HL-60 (cell line): ENCODE measurements at regions not wholly inside any gene's neighbourhood (a gene's known extent, or its start where the extent isn't known, plus 50 kb on each side); places are given as distances from the start of the nearest gene placed in this dataset.

Experiments
- DNase-seq, 2 experiments: peaks; one replicate each; pipeline ENCODE4 v3.0.0-alpha.2; 2010 to 2020; ENCODE audit warnings: low read depth in 1 of 2, low spot score in 1 of 2
- H3K27ac ChIP-seq: fragments of 250-450 bp; sonication (Bioruptor Pico); replicated peaks from 2 replicates; pipeline ENCODE4 v1.5.1; 2020; ENCODE audit warnings: mild to moderate bottlenecking, moderate library complexity
- H3K27me3 ChIP-seq: fragments of 250-450 bp; sonication (Bioruptor Pico); 2 replicates; pipeline ENCODE4 v1.5.1; 2021; ENCODE audit warnings: mild to moderate bottlenecking, moderate library complexity; ENCODE audit not compliant: insufficient read depth, poor library complexity, severe bottlenecking
- H3K4me3 ChIP-seq: replicated peaks from 2 replicates; pipeline ENCODE4 v1.5.1; 2011; ENCODE audit warnings: mild to moderate bottlenecking, control low read depth, low read length; ENCODE audit not compliant: insufficient read depth
- GABPA ChIP-seq: IDR thresholded peaks from 2 replicates; pipeline ENCODE4 v1.6.1; 2012; ENCODE audit warnings: low read depth
- POLR2AphosphoS5 ChIP-seq: IDR thresholded peaks from 2 replicates; pipeline ENCODE4 v1.6.1; 2012; ENCODE audit warnings: low read depth
- REST ChIP-seq: IDR thresholded peaks from 2 replicates; pipeline ENCODE4 v1.6.1; 2012; ENCODE audit warnings: low read depth; ENCODE audit not compliant: insufficient replicate concordance
- SPI1 ChIP-seq: IDR thresholded peaks from 2 replicates; pipeline ENCODE4 v1.6.1; 2012; ENCODE audit warnings: low read depth, mild to moderate bottlenecking, borderline replicate concordance
- TF ChIP-seq, protein P1 (sequence below): IDR thresholded peaks from one replicate; pipeline ENCODE4 v1.5.1; 2011; ENCODE audit warnings: low read length, control low read depth, inconsistent platforms; ENCODE audit not compliant: insufficient read depth

DNA sequence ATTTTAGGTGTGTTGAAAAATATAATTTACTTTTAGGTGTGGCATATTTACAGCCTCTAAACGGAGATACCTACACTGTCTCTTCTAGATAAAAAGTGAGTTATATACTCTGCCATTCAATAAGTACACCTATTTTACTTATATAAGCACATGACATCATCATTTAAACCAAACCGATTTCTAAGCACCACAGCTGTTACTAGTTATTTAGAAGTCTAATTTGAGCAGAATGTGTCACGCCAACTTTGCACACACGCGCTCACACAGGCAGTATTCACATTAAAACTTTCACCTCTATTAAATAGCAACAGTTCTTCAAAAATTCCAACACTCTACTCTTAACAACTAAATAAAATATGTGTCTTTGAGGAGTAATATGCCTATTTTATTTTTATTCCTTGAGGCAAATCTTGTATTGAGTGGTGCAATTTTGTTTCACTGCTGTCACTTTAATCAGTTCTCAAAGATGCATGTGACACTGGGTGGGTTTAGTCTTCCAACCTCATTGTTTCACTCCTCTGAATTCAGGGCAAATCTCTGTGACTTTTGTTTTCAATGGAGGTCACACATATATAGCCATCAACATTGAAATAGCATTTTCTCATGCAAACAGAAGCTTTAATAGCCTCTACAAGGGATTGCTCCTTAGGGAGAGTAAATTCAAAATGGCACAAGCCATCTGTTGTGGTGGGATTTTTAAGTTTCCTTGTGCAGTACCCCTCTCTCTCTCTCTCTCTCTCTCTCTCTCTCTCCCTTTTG is 721.0 kb downstream of the PLCL1 start:
- no peak for DNase-seq
- TF ChIP-seq REST (no peak), GABPA (no peak), SPI1 (no peak), POLR2AphosphoS5 (no peak)
- TF ChIP-seq, protein P1, sequence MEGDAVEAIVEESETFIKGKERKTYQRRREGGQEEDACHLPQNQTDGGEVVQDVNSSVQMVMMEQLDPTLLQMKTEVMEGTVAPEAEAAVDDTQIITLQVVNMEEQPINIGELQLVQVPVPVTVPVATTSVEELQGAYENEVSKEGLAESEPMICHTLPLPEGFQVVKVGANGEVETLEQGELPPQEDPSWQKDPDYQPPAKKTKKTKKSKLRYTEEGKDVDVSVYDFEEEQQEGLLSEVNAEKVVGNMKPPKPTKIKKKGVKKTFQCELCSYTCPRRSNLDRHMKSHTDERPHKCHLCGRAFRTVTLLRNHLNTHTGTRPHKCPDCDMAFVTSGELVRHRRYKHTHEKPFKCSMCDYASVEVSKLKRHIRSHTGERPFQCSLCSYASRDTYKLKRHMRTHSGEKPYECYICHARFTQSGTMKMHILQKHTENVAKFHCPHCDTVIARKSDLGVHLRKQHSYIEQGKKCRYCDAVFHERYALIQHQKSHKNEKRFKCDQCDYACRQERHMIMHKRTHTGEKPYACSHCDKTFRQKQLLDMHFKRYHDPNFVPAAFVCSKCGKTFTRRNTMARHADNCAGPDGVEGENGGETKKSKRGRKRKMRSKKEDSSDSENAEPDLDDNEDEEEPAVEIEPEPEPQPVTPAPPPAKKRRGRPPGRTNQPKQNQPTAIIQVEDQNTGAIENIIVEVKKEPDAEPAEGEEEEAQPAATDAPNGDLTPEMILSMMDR = no peak
- Histone ChIP-seq H3K4me3 (no peak overlapping the region), H3K27me3 (no peaks in the 10 kb centered on the region), H3K27ac (no peak overlapping the region)

- no peak for DNase-seq
- no peak for TF ChIP-seq POLR2AphosphoS5
- TF ChIP-seq GABPA = no peak
- TF ChIP-seq, protein P1 = no peak
- no peak for TF ChIP-seq REST
- TF ChIP-seq SPI1 = no peak
- no peak overlapping the region for H3K4me3 ChIP-seq
- no peaks in the 10 kb centered on the region for H3K27me3 ChIP-seq
- no peak overlapping the region for H3K27ac ChIP-seq
Measured at GRCh38 chr2:198523710-198524109, 719.3 kb downstream of the PLCL1 start.

DNA sequence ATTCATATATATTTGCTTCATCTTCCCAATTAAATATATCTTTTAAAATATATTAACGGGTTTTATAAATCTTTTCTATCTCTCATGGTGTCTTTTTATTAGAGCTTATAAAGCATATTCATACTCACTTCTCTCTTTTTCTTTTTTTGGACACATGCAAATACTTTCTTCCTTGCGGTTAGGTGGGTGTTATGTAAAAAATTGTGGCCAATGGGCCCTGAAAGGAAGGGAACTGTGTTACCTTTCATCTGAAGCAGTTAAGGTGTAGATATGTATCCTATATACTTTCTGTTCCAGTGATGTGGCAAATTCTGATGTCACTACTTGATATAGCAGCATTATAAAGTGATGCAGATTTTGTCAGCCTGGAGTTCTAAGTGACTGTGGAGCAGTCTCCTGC is 714.5 kb downstream of the PLCL1 start:
- H3K27me3 ChIP-seq = no peaks in the 10 kb centered on the region
- no peak overlapping the region for H3K4me3 ChIP-seq
- no peak for DNase-seq
- TF ChIP-seq, protein P1 = no peak
- TF ChIP-seq SPI1 = no peak
- TF ChIP-seq POLR2AphosphoS5 = no peak
- no peak for TF ChIP-seq GABPA
- no peak for TF ChIP-seq REST
- H3K27ac ChIP-seq = no peak overlapping the region
